K562 (cell line): ENCODE measurements at regions not wholly inside any gene's neighbourhood (a gene's known extent, or its start where the extent isn't known, plus 50 kb on each side); places are given as distances from the start of the nearest gene placed in this dataset.

Experiments
- ATAC-seq: fragments of 200-7000 bp; cut with Tn5 transposase; 3 replicates; pipeline ENCODE4 v1.9.1; 2020; ENCODE audit warnings: moderate library complexity
- BruUV-seq: library from RNA; stranded (reverse); fragments of 400-500 nt; replicated peaks from 2 replicates; lab custom pipeline; 2021; lab: Mats Ljungman, UMichigan
- CTCF ChIA-PET: fragments of 300-600 bp; formaldehyde crosslinking; extraction: SDS; loops from one replicate; lab custom pipeline; 2021; ENCODE audit warnings: low intra/inter-chr PET ratio; lab: Yijun Ruan, JAX
- POLR2A ChIA-PET: fragments of 300-600, 350-650 bp; sonication (Branson Sonifier 250); formaldehyde crosslinking; extraction: SDS; loops from one replicate; lab custom pipeline; 2021; ENCODE audit warnings: antibody characterized with exemption, inconsistent platforms; lab: Yijun Ruan, JAX
- DNase-seq, 4 experiments: peaks; one replicate each; pipeline versions ENCODE4 v3.0.0 to v3.0.0-alpha.2; 2011 to 2018; ENCODE audit warnings: low spot score in 3 of 4, mixed read lengths in 3 of 4; ENCODE audit errors: extremely low read depth in 1 of 4
- FAIRE-seq: peaks from 2 replicates; lab custom pipeline; 2011; peaks lifted over from hg19 to GRCh38; lab: Jason Lieb, UNC
- H2AFZ ChIP-seq: 2 replicates; pipeline ENCODE4 v1.6.0; 2011; ENCODE audit warnings: low read depth, low read length, control low read depth, inconsistent platforms
- H3K27ac ChIP-seq: fragments of 200-600 bp; 3 replicates; pipeline ENCODE4 v1.8.0; 2011; ENCODE audit warnings: low read depth, mild to moderate bottlenecking, control low read depth, inconsistent platforms, low read length, moderate library complexity, mixed read lengths; ENCODE audit errors: extremely low read depth
- H3K27me3 ChIP-seq, 2 experiments: fragments of 300-600 bp in 1 of 2; 2 replicates in 1 of 2; 3 replicates in 1 of 2; pipeline versions ENCODE4 v1.6.0 to v1.8.0; 2011; ENCODE audit warnings: inconsistent platforms in 2 of 2, low read length in 2 of 2, mild to moderate bottlenecking in 1 of 2, mixed read lengths in 1 of 2, moderate library complexity in 1 of 2; ENCODE audit not compliant: control insufficient read depth in 2 of 2, insufficient read depth in 2 of 2
- H3K36me3 ChIP-seq: fragments of 300-600 bp; 3 replicates; pipeline ENCODE4 v1.8.0; 2011; ENCODE audit warnings: mild to moderate bottlenecking, low read length, inconsistent platforms; ENCODE audit not compliant: control insufficient read depth, insufficient read depth
- H3K4me1 ChIP-seq, 2 experiments: fragments of 200-600 bp in 1 of 2; replicated peaks in 1 of 2; 2 replicates in 1 of 2; 3 replicates in 1 of 2; pipeline versions ENCODE4 v1.5.1 to v1.8.0; 2011; ENCODE audit warnings: inconsistent platforms in 2 of 2, low read length in 2 of 2, mild to moderate bottlenecking in 1 of 2, mixed read lengths in 1 of 2, moderate library complexity in 1 of 2; ENCODE audit not compliant: control insufficient read depth in 2 of 2, insufficient read depth in 2 of 2
- H3K4me2 ChIP-seq: 2 replicates; pipeline ENCODE4 v1.6.1; 2011; ENCODE audit warnings: low read length, control low read depth, inconsistent platforms, mixed read lengths; ENCODE audit not compliant: insufficient read depth
- H3K4me3 ChIP-seq: fragments of 200-600 bp; sonication (generic), shearing (Covaris generic); 2 replicates; pipeline ENCODE4 v1.5.1; 2016; ENCODE audit warnings: control low read depth, inconsistent platforms
- H3K79me2 ChIP-seq: fragments of 200-600 bp; 3 replicates; pipeline ENCODE4 v1.8.0; 2011; ENCODE audit warnings: low read length, inconsistent platforms; ENCODE audit not compliant: control insufficient read depth, insufficient read depth
- H3K9ac ChIP-seq, 2 experiments: 2 replicates each; pipeline versions ENCODE4 v1.6.0 to v1.6.1; 2011; ENCODE audit warnings: low read depth in 2 of 2, low read length in 2 of 2, control low read depth in 1 of 2, inconsistent platforms in 1 of 2, mild to moderate bottlenecking in 1 of 2, mixed read lengths in 1 of 2; ENCODE audit not compliant: insufficient read depth in 1 of 2
- H3K9me1 ChIP-seq: one replicate; pipeline ENCODE4 v1.6.0; 2011; ENCODE audit warnings: inconsistent platforms, mild to moderate bottlenecking, low read length, moderate library complexity; ENCODE audit not compliant: control insufficient read depth, insufficient read depth
- H3K9me3 ChIP-seq: replicated peaks from 2 replicates; pipeline ENCODE4 v1.5.1; 2011; ENCODE audit warnings: low read depth, low read length, inconsistent platforms; ENCODE audit not compliant: control insufficient read depth, insufficient read depth
- H4K20me1 ChIP-seq: replicated peaks from 2 replicates; pipeline ENCODE4 v1.6.1; 2011; ENCODE audit warnings: low read length, inconsistent platforms, mixed read lengths; ENCODE audit not compliant: control insufficient read depth, insufficient read depth
- CGGBP1 ChIP-seq: fragments of 250-450 bp; sonication (Bioruptor Pico); IDR thresholded peaks from 2 replicates; pipeline ENCODE4 v1.9.0; 2021; ENCODE audit warnings: mild to moderate bottlenecking
- ILF3 ChIP-seq: fragments of 450-650 bp; IDR thresholded peaks from 2 replicates; pipeline ENCODE4 v1.6.1; 2018; ENCODE audit warnings: antibody characterized with exemption, mild to moderate bottlenecking, moderate library complexity, borderline replicate concordance
- MYBL2 ChIP-seq, 2 experiments: fragments of 450-650 bp in 1 of 2; sonication (generic) in 1 of 2; formaldehyde crosslinking in 1 of 2; IDR thresholded peaks; 2 replicates each; pipeline versions ENCODE4 v1.6.1 to v1.8.1; 2017 to 2022; ENCODE audit warnings: borderline replicate concordance in 1 of 2, inconsistent platforms in 1 of 2, low read depth in 1 of 2, mild to moderate bottlenecking in 1 of 2, missing genetic modification reagents in 1 of 2, moderate library complexity in 1 of 2
- SRSF1 ChIP-seq: fragments of 200-400 bp; formaldehyde crosslinking; IDR thresholded peaks from 2 replicates; pipeline ENCODE4 v1.6.1; 2017; ENCODE audit warnings: mild to moderate bottlenecking, low read depth, low read length, moderate library complexity
- TARDBP ChIP-seq: fragments of 450-650 bp; IDR thresholded peaks from 2 replicates; pipeline ENCODE4 v1.6.1; 2016
- UBTF ChIP-seq, 2 experiments: IDR thresholded peaks; 2 replicates each; pipeline ENCODE4 v1.6.1; 2012; ENCODE audit warnings: improper control_type of control experiment in 2 of 2, low read depth in 2 of 2, low read length in 2 of 2, borderline replicate concordance in 1 of 2
- YBX1 ChIP-seq: fragments of 450-650 bp; IDR thresholded peaks from 2 replicates; pipeline ENCODE4 v1.7.1; 2016; ENCODE audit warnings: mild to moderate bottlenecking
- ZNF23 ChIP-seq: fragments of 250-450 bp; sonication (Bioruptor Pico); IDR thresholded peaks from 2 replicates; pipeline ENCODE4 v1.4.0; 2020; ENCODE audit warnings: mild to moderate bottlenecking
- WGBS: fragments of 100-300 bp; shearing (Covaris generic); methylation state at CpG from one replicate; pipeline ENCODE4 v1.1.6; 2016; ENCODE audit warnings: low coverage, mixed read lengths; ENCODE audit not compliant: insufficient coverage; ENCODE audit errors: missing lambda C conversion rate; 5-methylcytosine and 5-hydroxymethylcytosine counted together
- in situ Hi-C: fragments of 300-500 bp; cut with MboI; formaldehyde crosslinking; loops from 4 replicates; pipeline ENCODE4 v1.15.0; 2018; ENCODE audit warnings: inconsistent platforms, mixed read lengths
- intact Hi-C: fragments of 100-400 bp; cut with micrococcal nuclease; formaldehyde crosslinking; loops from 2 replicates; pipeline ENCODE4 v1.14.2; 2022

GRCh38 chr2:33791625-33792024 lies 192.5 kb upstream of the FAM98A start:
- DNase-seq: no peak
- FAIRE-seq: no peak
- H3K4me1 ChIP-seq: no peaks in the 10 kb centered on the region
- intact Hi-C loops (no loop called here), in situ Hi-C loops (no loop called here)
- TF ChIP-seq CGGBP1 (CRISPR knock-in tag) (no peak), ILF3 (no peak), MYBL2 (IDR thresholded peaks at IDR 0.05; ENCODE audit: low read depth) (no peak), MYBL2 (CRISPR knock-in tag; IDR thresholded peaks at IDR 0.05; ENCODE audit: borderline replicate concordance) (no peak), UBTF (IDR thresholded peaks at IDR 0.05; ENCODE audit: borderline replicate concordance in 1 of 2, low read depth in 2 of 2, low read length in 2 of 2) (no peak), ZNF23 (CRISPR knock-in tag) (no peak), YBX1 (no peak), SRSF1 (no peak), TARDBP (no peak)
- H3K4me2 ChIP-seq: no peak overlapping the region
- no peak overlapping the region for H3K9ac ChIP-seq
- no peaks in the 10 kb centered on the region for H3K36me3 ChIP-seq
- no peaks in the 10 kb centered on the region for H3K9me1 ChIP-seq
- no peak for ATAC-seq
- no peaks in the 10 kb centered on the region for H3K9me3 ChIP-seq
- WGBS: 0% methylated on average over 3 of the region's 3 CpGs
- no peak overlapping the region for H2AFZ ChIP-seq
- H3K79me2 ChIP-seq: no peaks in the 10 kb centered on the region
- POLR2A ChIA-PET: no interaction called here
- H3K27me3 ChIP-seq: no peaks in the 10 kb centered on the region
- no peak overlapping the region for H3K4me3 ChIP-seq
- CTCF ChIA-PET: no interaction called here
- H4K20me1 ChIP-seq: no peaks in the 10 kb centered on the region
- no peak overlapping the region for H3K27ac ChIP-seq
- BruUV-seq: no TSS peak
